K562 (cell line): ENCODE measurements at regions not wholly inside any gene's neighbourhood (a gene's known extent, or its start where the extent isn't known, plus 50 kb on each side); places are given as distances from the start of the nearest gene placed in this dataset.

ENCODE experiments used
- BACH1 ChIP-seq: fragments of 200-800 bp; sonication (Bioruptor generic); IDR thresholded peaks from 2 replicates; pipeline ENCODE4 v1.6.1; 2016; ENCODE audit warnings: missing genetic modification characterization, missing compliant biosample characterization
- BRCA1 ChIP-seq, 2 experiments: fragments of 450-650 bp in 1 of 2; sonication (generic) in 1 of 2; formaldehyde crosslinking in 1 of 2; IDR thresholded peaks; 2 replicates each; pipeline versions ENCODE4 v1.5.0 to v1.6.1; 2017 to 2020; ENCODE audit warnings: mild to moderate bottlenecking in 1 of 2, missing genetic modification reagents in 1 of 2
- CREBBP ChIP-seq: IDR thresholded peaks from one replicate; pipeline ENCODE4 v1.6.1; 2012; ENCODE audit warnings: low read depth, mild to moderate bottlenecking, control low read depth, inconsistent platforms, low read length
- IRF2 ChIP-seq: sonication (generic); formaldehyde crosslinking; IDR thresholded peaks from 2 replicates; pipeline ENCODE4 v1.8.1; 2022; ENCODE audit warnings: mild to moderate bottlenecking, missing genetic modification reagents
- KDM4B ChIP-seq, 2 experiments: fragments of 450-650 bp in 1 of 2; sonication (generic) in 1 of 2; IDR thresholded peaks; 2 replicates each; pipeline ENCODE4 v1.6.1; 2016 to 2017; ENCODE audit warnings: borderline replicate concordance in 2 of 2, antibody characterized with exemption in 1 of 2, low read depth in 1 of 2, mild to moderate bottlenecking in 1 of 2
- KDM5B ChIP-seq: fragments of 200-600 bp; sonication (generic); IDR thresholded peaks from 2 replicates; pipeline ENCODE4 v1.6.1; 2012; ENCODE audit warnings: low read depth, mild to moderate bottlenecking, moderate library complexity, low read length, control low read depth, inconsistent platforms; ENCODE audit not compliant: insufficient replicate concordance
- KLF6 ChIP-seq: fragments of 250-450 bp; sonication (Bioruptor Pico); IDR thresholded peaks from 2 replicates; pipeline ENCODE4 v1.4.0; 2020; ENCODE audit warnings: mild to moderate bottlenecking, moderate library complexity, borderline replicate concordance
- MAFK ChIP-seq: IDR thresholded peaks from 2 replicates; pipeline ENCODE4 v1.6.1; 2011; ENCODE audit warnings: low read length, improper control_type of control experiment
- MLLT1 ChIP-seq, 2 experiments: fragments of 450-650 bp; IDR thresholded peaks; 2 replicates each; pipeline ENCODE4 v1.6.1; 2016
- POLR2H ChIP-seq: IDR thresholded peaks from 2 replicates; pipeline ENCODE4 v1.6.1; 2016; ENCODE audit warnings: missing genetic modification characterization, low read depth, mild to moderate bottlenecking, control low read depth, missing compliant biosample characterization, moderate library complexity
- U2AF1 ChIP-seq: fragments of 200-400 bp; formaldehyde crosslinking; optimal IDR thresholded peaks from 2 replicates; pipeline ENCODE3; 2017; ENCODE audit warnings: mild to moderate bottlenecking, low read depth, low read length, moderate library complexity
- UBTF ChIP-seq, 2 experiments: IDR thresholded peaks; 2 replicates each; pipeline ENCODE4 v1.6.1; 2012; ENCODE audit warnings: improper control_type of control experiment in 2 of 2, low read depth in 2 of 2, low read length in 2 of 2, borderline replicate concordance in 1 of 2
- USF1 ChIP-seq: sonication (generic); formaldehyde crosslinking; IDR thresholded peaks from 2 replicates; pipeline ENCODE4 v1.9.0; 2022; ENCODE audit warnings: mild to moderate bottlenecking, missing genetic modification reagents
- YY1 ChIP-seq, 3 experiments: IDR thresholded peaks; 2 replicates each; pipeline ENCODE4 v1.6.1; 2011; ENCODE audit warnings: low read length in 2 of 3, mild to moderate bottlenecking in 2 of 3, moderate library complexity in 2 of 3, borderline replicate concordance in 1 of 3, control low read depth in 1 of 3, low read depth in 1 of 3; ENCODE audit not compliant: insufficient read depth in 3 of 3, insufficient replicate concordance in 2 of 3, control insufficient read depth in 1 of 3, insufficient read length in 1 of 3; ENCODE audit errors: extremely low read depth in 1 of 3
- ZBTB33 ChIP-seq: sonication (generic); formaldehyde crosslinking; IDR thresholded peaks from 2 replicates; pipeline ENCODE4 v1.8.1; 2023; ENCODE audit warnings: mild to moderate bottlenecking, missing genetic modification reagents
- ZNF174 ChIP-seq: fragments of 250-450 bp; sonication (Bioruptor Pico); IDR thresholded peaks from 2 replicates; pipeline ENCODE4 v1.4.0; 2020; ENCODE audit warnings: mild to moderate bottlenecking
- ZNF239 ChIP-seq: fragments of 250-450 bp; sonication (Bioruptor Pico); IDR thresholded peaks from 2 replicates; pipeline ENCODE4 v1.4.0; 2020; ENCODE audit warnings: mild to moderate bottlenecking
- ZNF780A ChIP-seq: fragments of 250-450 bp; sonication (Bioruptor Pico); IDR thresholded peaks from 2 replicates; pipeline ENCODE4 v1.5.0; 2021; ENCODE audit warnings: mild to moderate bottlenecking

GRCh38 chr9:129336601-129337331, 158.7 kb upstream of the IER5L start (continued):
- TF ChIP-seq MLLT1 (IDR thresholded peaks at IDR 0.05) (no peak), BRCA1 (IDR thresholded peaks at IDR 0.05) (no peak), BRCA1 (CRISPR knock-in tag; IDR thresholded peaks at IDR 0.05) (no peak), USF1 (CRISPR knock-in tag) (no peak), ZNF780A (CRISPR knock-in tag) (no peak), POLR2H (tag) (no peak), KLF6 (CRISPR knock-in tag) (no peak), YY1 (IDR thresholded peaks at IDR 0.05; ENCODE audit: borderline replicate concordance in 1 of 3, control insufficient read depth in 1 of 3, extremely low read depth in 1 of 3, insufficient read depth in 3 of 3, insufficient read length in 1 of 3, insufficient replicate concordance in 2 of 3, low read depth in 1 of 3, low read length in 2 of 3) (peak in 1 of 3 experiments; percentile 21), ZBTB33 (CRISPR knock-in tag) (no peak), U2AF1 (no peak), BACH1 (tag) (no peak), UBTF (IDR thresholded peaks at IDR 0.05; ENCODE audit: borderline replicate concordance in 1 of 2, low read depth in 2 of 2, low read length in 2 of 2) (no peak), KDM5B (no peak), CREBBP (no peak), ZNF239 (CRISPR knock-in tag) (no peak), IRF2 (CRISPR knock-in tag) (no peak), ZNF174 (no peak), MAFK (no peak), KDM4B (IDR thresholded peaks at IDR 0.05; ENCODE audit: borderline replicate concordance in 2 of 2, low read depth in 1 of 2) (no peak)
